HG03520 (cell line): ENCODE measurements at regions not wholly inside any gene's neighbourhood (a gene's known extent, or its start where the extent isn't known, plus 50 kb on each side); places are given as distances from the start of the nearest gene placed in this dataset.
"Not testable (repeated sequence)": the region's sequence is repeated elsewhere in the genome, so short reads cannot be mapped to it uniquely, and the experiment has no call there.

ENCODE experiments used
- ATAC-seq: cut with Tn5 transposase; IDR thresholded peaks from one replicate; pipeline ENCODE4 v1.9.1; 2021; ENCODE audit warnings: mild to moderate bottlenecking, moderate library complexity; ENCODE audit not compliant: unreplicated experiment

- no peak for ATAC-seq
Observed at GRCh38 chr2:21194147-21194546, 70.4 kb downstream of the TDRD15 start.

- no peak for ATAC-seq
Observed at GRCh38 chr2:21194858-21195271, 71.1 kb downstream of the TDRD15 start.

- no peak for ATAC-seq
Observed at GRCh38 chr2:21195326-21195725, 71.6 kb downstream of the TDRD15 start.

- ATAC-seq: no peak
Observed at GRCh38 chr2:21198637-21199036, 74.9 kb downstream of the TDRD15 start.

- ATAC-seq: no peak
Observed at GRCh38 chr2:21203976-21204375, 80.2 kb downstream of the TDRD15 start.

- not testable (repeated sequence) for ATAC-seq
Observed at GRCh38 chr2:21214085-21214484, 90.3 kb downstream of the TDRD15 start.

GRCh38 chr2:21217442-21217841, 93.7 kb downstream of the TDRD15 start:
- ATAC-seq: no peak

GRCh38 chr2:21220930-21221329, 97.2 kb downstream of the TDRD15 start:
- no peak for ATAC-seq

GRCh38 chr2:21223618-21224017, 99.8 kb downstream of the TDRD15 start:
- no peak for ATAC-seq

GRCh38 chr2:21228041-21228895, 104.5 kb downstream of the TDRD15 start:
- ATAC-seq: no peak

GRCh38 chr2:21229302-21229701, 105.5 kb downstream of the TDRD15 start:
- no peak for ATAC-seq

- no peak for ATAC-seq
Observed at GRCh38 chr2:21230140-21230539, 106.4 kb downstream of the TDRD15 start.

GRCh38 chr2:21231985-21232384, 108.2 kb downstream of the TDRD15 start:
- ATAC-seq: no peak

- no peak for ATAC-seq
Observed at GRCh38 chr2:21233194-21233593, 109.4 kb downstream of the TDRD15 start.

GRCh38 chr2:21234001-21234400, 110.2 kb downstream of the TDRD15 start:
- ATAC-seq: no peak

GRCh38 chr2:21234464-21235120, 110.8 kb downstream of the TDRD15 start:
- no peak for ATAC-seq

GRCh38 chr2:21239749-21240148, 116.0 kb downstream of the TDRD15 start:
- not testable (repeated sequence) for ATAC-seq

- no peak for ATAC-seq
Observed at GRCh38 chr2:21244161-21244560, 120.4 kb downstream of the TDRD15 start.

GRCh38 chr2:21245565-21245964, 121.8 kb downstream of the TDRD15 start:
- ATAC-seq: no peak

GRCh38 chr2:21249367-21249766, 125.6 kb downstream of the TDRD15 start:
- no peak for ATAC-seq

GRCh38 chr2:21250673-21251072, 126.9 kb downstream of the TDRD15 start:
- no peak for ATAC-seq
